Ishikawa (cell line): ENCODE measurements at regions not wholly inside any gene's neighbourhood (a gene's known extent, or its start where the extent isn't known, plus 50 kb on each side); places are given as distances from the start of the nearest gene placed in this dataset.

Experiments used
- YY1 ChIP-seq: IDR thresholded peaks from 2 replicates; pipeline ENCODE4 v1.6.1; 2012; ENCODE audit warnings: low read depth
- TF ChIP-seq, protein P1 (sequence below): IDR thresholded peaks from 2 replicates; pipeline ENCODE4 v1.6.1; 2012

DNA sequence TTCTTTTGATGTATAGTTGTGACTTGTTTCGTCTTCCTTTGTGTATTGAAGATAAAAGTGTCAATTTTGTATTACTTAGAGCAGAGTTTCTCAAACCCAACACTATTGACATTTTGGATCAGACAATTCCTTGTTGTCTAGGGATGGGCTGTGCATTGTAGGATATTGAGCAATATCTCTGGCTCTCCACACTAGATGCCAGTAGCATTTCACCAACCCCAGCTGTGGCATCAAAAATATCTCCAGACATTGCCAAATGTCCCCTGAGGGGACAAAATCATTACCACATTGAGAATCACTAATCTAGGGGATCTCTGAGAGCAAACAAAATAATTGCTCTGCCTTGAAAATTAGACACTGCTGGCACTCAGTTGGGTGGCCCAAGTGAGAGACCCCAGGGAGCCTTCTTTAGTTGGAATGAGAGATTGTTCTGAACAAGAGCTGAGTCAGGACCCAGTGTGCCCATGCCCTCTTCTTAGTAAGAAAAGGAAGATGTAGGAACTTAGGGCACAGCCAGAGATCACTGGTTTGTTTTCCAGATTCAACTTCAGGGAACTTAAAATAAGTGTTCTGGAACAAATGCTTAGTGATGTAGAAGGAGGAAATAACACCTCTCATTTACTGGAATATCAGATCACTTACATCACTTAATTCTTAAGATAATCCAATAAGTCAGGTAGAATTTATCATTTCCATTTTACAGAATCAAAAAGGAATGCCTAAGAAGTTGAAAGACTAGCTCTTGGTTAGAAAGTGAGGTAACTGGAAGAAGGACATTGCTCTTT is 466.6 kb upstream of the TNP1 start:
- no peak for TF ChIP-seq YY1
- TF ChIP-seq, protein P1, sequence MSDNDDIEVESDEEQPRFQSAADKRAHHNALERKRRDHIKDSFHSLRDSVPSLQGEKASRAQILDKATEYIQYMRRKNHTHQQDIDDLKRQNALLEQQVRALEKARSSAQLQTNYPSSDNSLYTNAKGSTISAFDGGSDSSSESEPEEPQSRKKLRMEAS = no peak
